HEK293 (cell line): ENCODE measurements at regions not wholly inside any gene's neighbourhood (a gene's known extent, or its start where the extent isn't known, plus 50 kb on each side); places are given as distances from the start of the nearest gene placed in this dataset.
"Not testable (repeated sequence)": the region's sequence is repeated elsewhere in the genome, so short reads cannot be mapped to it uniquely, and the experiment has no call there.

Experiments
- CTCF ChIA-PET: fragments of 350-600 bp; formaldehyde crosslinking; extraction: SDS; loops from one replicate; lab custom pipeline; 2021; ENCODE audit warnings: antibody characterized with exemption; lab: Yijun Ruan, JAX
- POLR2A ChIA-PET: fragments of 300-600 bp; formaldehyde crosslinking; extraction: SDS; loops from one replicate; lab custom pipeline; 2020; ENCODE audit warnings: antibody characterized with exemption, inconsistent platforms; lab: Yijun Ruan, JAX
- H3K27ac ChIP-seq: fragments of 200-500 bp; sonication (Bioruptor generic); 2 replicates; pipeline ENCODE4 v1.5.1; 2014; ENCODE audit warnings: low read depth, low read length, control low read depth, inconsistent platforms; ENCODE audit errors: extremely low read depth
- H3K36me3 ChIP-seq, 2 experiments: fragments of 200-500 bp in 1 of 2; sonication (Bioruptor generic) in 1 of 2; 1 replicate in 1 of 2; 2 replicates in 1 of 2; pipeline ENCODE4 v1.5.1; 2014 to 2017; ENCODE audit warnings: inconsistent platforms in 2 of 2, low read length in 2 of 2; ENCODE audit not compliant: control insufficient read depth in 2 of 2, insufficient read depth in 1 of 2
- H3K4me1 ChIP-seq: fragments of 200-500 bp; sonication (Bioruptor generic); 2 replicates; pipeline ENCODE4 v1.5.1; 2014; ENCODE audit warnings: mild to moderate bottlenecking, low read length, inconsistent platforms; ENCODE audit not compliant: control insufficient read depth, insufficient read depth
- H3K4me3 ChIP-seq: 2 replicates; pipeline ENCODE4 v1.5.1; 2011; ENCODE audit warnings: low read depth, mild to moderate bottlenecking, control low read depth, low read length, moderate library complexity
- H3K9me3 ChIP-seq: fragments of 200-500 bp; sonication (Bioruptor generic); 2 replicates; pipeline ENCODE4 v1.5.1; 2014; ENCODE audit warnings: low read depth, low read length, inconsistent platforms; ENCODE audit not compliant: control insufficient read depth, insufficient read depth
- GLIS1 ChIP-seq: fragments of 450-650 bp; formaldehyde crosslinking; IDR thresholded peaks from 2 replicates; pipeline ENCODE4 v1.5.1; 2016; ENCODE audit warnings: missing biosample characterization, missing genetic modification characterization
- GLIS2 ChIP-seq: fragments of 450-650 bp; formaldehyde crosslinking; IDR thresholded peaks from 2 replicates; pipeline ENCODE4 v1.5.1; 2016; ENCODE audit warnings: missing biosample characterization, missing genetic modification characterization
- WT1 ChIP-seq: fragments of 450-650 bp; formaldehyde crosslinking; IDR thresholded peaks from 2 replicates; pipeline ENCODE4 v1.5.1; 2016; ENCODE audit warnings: missing biosample characterization, missing genetic modification characterization
- ZBTB8A ChIP-seq: fragments of 450-650 bp; formaldehyde crosslinking; IDR thresholded peaks from 2 replicates; pipeline ENCODE4 v1.5.1; 2016; ENCODE audit warnings: missing biosample characterization, missing genetic modification characterization
- ZNF140 ChIP-seq: fragments of 450-650 bp; formaldehyde crosslinking; IDR thresholded peaks from 2 replicates; pipeline ENCODE4 v1.5.1; 2016; ENCODE audit warnings: missing biosample characterization, missing genetic modification characterization
- ZNF16 ChIP-seq: fragments of 450-650 bp; formaldehyde crosslinking; IDR thresholded peaks from 2 replicates; pipeline ENCODE4 v1.5.1; 2016; ENCODE audit warnings: low read depth, missing biosample characterization, missing genetic modification characterization
- ZNF274 ChIP-seq, 2 experiments: fragments of 200-500 bp in 1 of 2; fragments of 450-650 bp in 1 of 2; sonication (Bioruptor generic) in 1 of 2; formaldehyde crosslinking in 1 of 2; IDR thresholded peaks; 2 replicates each; pipeline versions ENCODE4 v1.5.1 to v1.6.1; 2014 to 2016; ENCODE audit warnings: borderline replicate concordance in 1 of 2, inconsistent platforms in 1 of 2, low read length in 1 of 2, missing biosample characterization in 1 of 2, missing genetic modification characterization in 1 of 2
- ZNF341 ChIP-seq: fragments of 450-650 bp; formaldehyde crosslinking; IDR thresholded peaks from 2 replicates; pipeline ENCODE4; 2016; ENCODE audit warnings: low read depth, missing biosample characterization, missing genetic modification characterization
- ZNF404 ChIP-seq: fragments of 450-650 bp; formaldehyde crosslinking; IDR thresholded peaks from 2 replicates; pipeline ENCODE4 v1.5.1; 2017; ENCODE audit warnings: missing biosample characterization, missing genetic modification characterization
- ZNF416 ChIP-seq: fragments of 450-650 bp; formaldehyde crosslinking; IDR thresholded peaks from 2 replicates; pipeline ENCODE4 v1.5.1; 2016; ENCODE audit warnings: missing biosample characterization, missing genetic modification characterization
- ZNF433 ChIP-seq: fragments of 450-650 bp; formaldehyde crosslinking; IDR thresholded peaks from 2 replicates; pipeline ENCODE4 v1.5.1; 2016; ENCODE audit warnings: missing biosample characterization, missing genetic modification characterization, low read depth
- ZNF473 ChIP-seq: fragments of 450-650 bp; formaldehyde crosslinking; IDR thresholded peaks from 2 replicates; pipeline ENCODE4 v1.5.1; 2017; ENCODE audit warnings: missing biosample characterization, missing genetic modification characterization
- ZNF626 ChIP-seq: fragments of 450-650 bp; sonication (Bioruptor Pico); formaldehyde crosslinking; IDR thresholded peaks from 2 replicates; pipeline ENCODE4 v1.5.1; 2018; ENCODE audit warnings: missing biosample characterization, missing genetic modification characterization, inconsistent platforms
- ZNF701 ChIP-seq: fragments of 450-650 bp; formaldehyde crosslinking; IDR thresholded peaks from 2 replicates; pipeline ENCODE4 v1.5.1; 2016; ENCODE audit warnings: missing biosample characterization, missing genetic modification characterization
- ZNF747 ChIP-seq: fragments of 450-650 bp; formaldehyde crosslinking; IDR thresholded peaks from 2 replicates; pipeline ENCODE4 v1.5.1; 2016; ENCODE audit warnings: missing biosample characterization, missing genetic modification characterization
- ZNF768 ChIP-seq: fragments of 450-650 bp; formaldehyde crosslinking; IDR thresholded peaks from 2 replicates; pipeline ENCODE4 v1.5.1; 2018; ENCODE audit warnings: missing biosample characterization, mild to moderate bottlenecking, missing genetic modification characterization
- ZNF792 ChIP-seq: fragments of 450-650 bp; formaldehyde crosslinking; IDR thresholded peaks from 2 replicates; pipeline ENCODE4 v1.5.1; 2016; ENCODE audit warnings: missing biosample characterization, missing genetic modification characterization
- TF ChIP-seq, protein P1 (sequence below): IDR thresholded peaks from 2 replicates; pipeline ENCODE4 v1.6.1; 2011; ENCODE audit warnings: mild to moderate bottlenecking, low read depth, low read length, borderline replicate concordance
- TF ChIP-seq, protein P2 (sequence below): fragments of 450-650 bp; formaldehyde crosslinking; IDR thresholded peaks from 2 replicates; pipeline ENCODE4 v1.5.1; 2016; ENCODE audit warnings: missing biosample characterization, missing genetic modification characterization
- TF ChIP-seq, protein P3 (sequence below): fragments of 450-650 bp; IDR thresholded peaks from 2 replicates; pipeline ENCODE4 v1.5.1; 2018; ENCODE audit warnings: missing biosample characterization, mild to moderate bottlenecking, missing genetic modification characterization

DNA sequence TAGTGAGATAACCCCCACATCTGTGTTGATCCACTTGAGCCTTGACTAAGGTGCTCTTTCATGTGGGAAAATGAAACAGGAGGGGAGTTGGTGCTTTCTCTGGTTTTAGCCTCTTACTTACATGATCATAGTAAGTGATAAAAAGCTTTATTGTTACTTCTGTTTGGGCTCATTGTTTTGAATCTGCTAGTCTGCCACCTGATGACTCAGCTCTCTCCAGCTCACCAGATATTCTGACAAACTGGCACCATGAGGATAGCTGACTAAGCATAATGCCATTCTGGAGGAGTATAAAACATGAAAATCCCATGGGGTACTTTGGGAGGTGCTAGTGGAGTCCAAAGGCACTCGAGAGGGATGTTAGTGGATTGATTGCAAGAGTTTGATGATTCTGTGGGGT lies 824.0 kb downstream of the RAPGEF2 start:
- no peaks in the 10 kb centered on the region for H3K4me1 ChIP-seq
- H3K27ac ChIP-seq, result no peak overlapping the region
- no peak overlapping the region for H3K4me3 ChIP-seq
- ChIA-PET CTCF (no interaction called here), POLR2A (no interaction called here)
- TF ChIP-seq ZBTB8A (tag by site-specific recombination), result no peak
- no peak for TF ChIP-seq ZNF404
- no peak for TF ChIP-seq ZNF140 (tag by site-specific recombination)
- TF ChIP-seq ZNF768 (tag by site-specific recombination), result no peak
- no peak for TF ChIP-seq ZNF274 (IDR thresholded peaks at IDR 0.05; ENCODE audit: low read length)
- TF ChIP-seq ZNF274 (tag by site-specific recombination; IDR thresholded peaks at IDR 0.05; ENCODE audit: borderline replicate concordance), result no peak
- no peak for TF ChIP-seq ZNF701
- TF ChIP-seq ZNF473 (tag by site-specific recombination), result no peak
- TF ChIP-seq WT1 (tag by site-specific recombination), result no peak
- TF ChIP-seq, protein P1, sequence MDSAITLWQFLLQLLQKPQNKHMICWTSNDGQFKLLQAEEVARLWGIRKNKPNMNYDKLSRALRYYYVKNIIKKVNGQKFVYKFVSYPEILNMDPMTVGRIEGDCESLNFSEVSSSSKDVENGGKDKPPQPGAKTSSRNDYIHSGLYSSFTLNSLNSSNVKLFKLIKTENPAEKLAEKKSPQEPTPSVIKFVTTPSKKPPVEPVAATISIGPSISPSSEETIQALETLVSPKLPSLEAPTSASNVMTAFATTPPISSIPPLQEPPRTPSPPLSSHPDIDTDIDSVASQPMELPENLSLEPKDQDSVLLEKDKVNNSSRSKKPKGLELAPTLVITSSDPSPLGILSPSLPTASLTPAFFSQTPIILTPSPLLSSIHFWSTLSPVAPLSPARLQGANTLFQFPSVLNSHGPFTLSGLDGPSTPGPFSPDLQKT, result no peak
- no peak for TF ChIP-seq ZNF626 (tag by site-specific recombination)
- TF ChIP-seq, protein P2, sequence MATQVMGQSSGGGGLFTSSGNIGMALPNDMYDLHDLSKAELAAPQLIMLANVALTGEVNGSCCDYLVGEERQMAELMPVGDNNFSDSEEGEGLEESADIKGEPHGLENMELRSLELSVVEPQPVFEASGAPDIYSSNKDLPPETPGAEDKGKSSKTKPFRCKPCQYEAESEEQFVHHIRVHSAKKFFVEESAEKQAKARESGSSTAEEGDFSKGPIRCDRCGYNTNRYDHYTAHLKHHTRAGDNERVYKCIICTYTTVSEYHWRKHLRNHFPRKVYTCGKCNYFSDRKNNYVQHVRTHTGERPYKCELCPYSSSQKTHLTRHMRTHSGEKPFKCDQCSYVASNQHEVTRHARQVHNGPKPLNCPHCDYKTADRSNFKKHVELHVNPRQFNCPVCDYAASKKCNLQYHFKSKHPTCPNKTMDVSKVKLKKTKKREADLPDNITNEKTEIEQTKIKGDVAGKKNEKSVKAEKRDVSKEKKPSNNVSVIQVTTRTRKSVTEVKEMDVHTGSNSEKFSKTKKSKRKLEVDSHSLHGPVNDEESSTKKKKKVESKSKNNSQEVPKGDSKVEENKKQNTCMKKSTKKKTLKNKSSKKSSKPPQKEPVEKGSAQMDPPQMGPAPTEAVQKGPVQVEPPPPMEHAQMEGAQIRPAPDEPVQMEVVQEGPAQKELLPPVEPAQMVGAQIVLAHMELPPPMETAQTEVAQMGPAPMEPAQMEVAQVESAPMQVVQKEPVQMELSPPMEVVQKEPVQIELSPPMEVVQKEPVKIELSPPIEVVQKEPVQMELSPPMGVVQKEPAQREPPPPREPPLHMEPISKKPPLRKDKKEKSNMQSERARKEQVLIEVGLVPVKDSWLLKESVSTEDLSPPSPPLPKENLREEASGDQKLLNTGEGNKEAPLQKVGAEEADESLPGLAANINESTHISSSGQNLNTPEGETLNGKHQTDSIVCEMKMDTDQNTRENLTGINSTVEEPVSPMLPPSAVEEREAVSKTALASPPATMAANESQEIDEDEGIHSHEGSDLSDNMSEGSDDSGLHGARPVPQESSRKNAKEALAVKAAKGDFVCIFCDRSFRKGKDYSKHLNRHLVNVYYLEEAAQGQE (tag by site-specific recombination), result no peak
- no peak for TF ChIP-seq ZNF416 (tag by site-specific recombination)
- TF ChIP-seq ZNF792, result no peak
- no peak for TF ChIP-seq ZNF341 (tag by site-specific recombination)
- no peak for TF ChIP-seq GLIS1
- no peak for TF ChIP-seq ZNF747
- no peaks in the 10 kb centered on the region for H3K9me3 ChIP-seq
- no peaks in the 10 kb centered on the region for H3K36me3 ChIP-seq

DNA sequence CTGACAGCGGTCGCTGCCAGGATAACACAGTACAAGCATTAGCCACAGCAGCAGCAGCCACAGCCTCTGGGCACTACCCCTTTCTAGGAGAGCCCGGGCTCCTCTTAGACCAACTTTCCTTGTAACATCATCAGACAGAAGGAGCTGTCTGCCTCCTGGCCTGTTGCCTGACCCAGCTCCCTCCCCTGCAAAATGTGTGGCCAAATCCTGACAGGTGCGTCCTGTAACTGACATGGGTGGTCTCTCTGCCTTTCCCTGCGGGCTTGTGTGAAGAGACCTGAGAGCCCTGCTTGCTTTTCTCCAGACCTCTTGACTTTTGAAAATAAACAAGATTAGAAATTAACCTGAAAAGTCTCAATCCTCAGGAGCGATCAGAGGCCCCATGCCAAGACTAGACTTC lies 824.9 kb downstream of the RAPGEF2 start:
- no peaks in the 10 kb centered on the region for H3K4me1 ChIP-seq
- H3K36me3 ChIP-seq, result no peaks in the 10 kb centered on the region
- POLR2A ChIA-PET, result no interaction called here
- no peak overlapping the region for H3K4me3 ChIP-seq
- CTCF ChIA-PET, result no interaction called here
- H3K9me3 ChIP-seq, result no peaks in the 10 kb centered on the region
- H3K27ac ChIP-seq, result no peak overlapping the region
- TF ChIP-seq, protein P3, sequence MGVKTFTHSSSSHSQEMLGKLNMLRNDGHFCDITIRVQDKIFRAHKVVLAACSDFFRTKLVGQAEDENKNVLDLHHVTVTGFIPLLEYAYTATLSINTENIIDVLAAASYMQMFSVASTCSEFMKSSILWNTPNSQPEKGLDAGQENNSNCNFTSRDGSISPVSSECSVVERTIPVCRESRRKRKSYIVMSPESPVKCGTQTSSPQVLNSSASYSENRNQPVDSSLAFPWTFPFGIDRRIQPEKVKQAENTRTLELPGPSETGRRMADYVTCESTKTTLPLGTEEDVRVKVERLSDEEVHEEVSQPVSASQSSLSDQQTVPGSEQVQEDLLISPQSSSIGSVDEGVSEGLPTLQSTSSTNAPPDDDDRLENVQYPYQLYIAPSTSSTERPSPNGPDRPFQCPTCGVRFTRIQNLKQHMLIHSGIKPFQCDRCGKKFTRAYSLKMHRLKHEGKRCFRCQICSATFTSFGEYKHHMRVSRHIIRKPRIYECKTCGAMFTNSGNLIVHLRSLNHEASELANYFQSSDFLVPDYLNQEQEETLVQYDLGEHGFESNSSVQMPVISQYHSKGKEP, result no peak
- TF ChIP-seq GLIS2 (tag by site-specific recombination) (no peak), ZNF16 (tag by site-specific recombination) (no peak), ZNF433 (tag by site-specific recombination) (no peak)

DNA sequence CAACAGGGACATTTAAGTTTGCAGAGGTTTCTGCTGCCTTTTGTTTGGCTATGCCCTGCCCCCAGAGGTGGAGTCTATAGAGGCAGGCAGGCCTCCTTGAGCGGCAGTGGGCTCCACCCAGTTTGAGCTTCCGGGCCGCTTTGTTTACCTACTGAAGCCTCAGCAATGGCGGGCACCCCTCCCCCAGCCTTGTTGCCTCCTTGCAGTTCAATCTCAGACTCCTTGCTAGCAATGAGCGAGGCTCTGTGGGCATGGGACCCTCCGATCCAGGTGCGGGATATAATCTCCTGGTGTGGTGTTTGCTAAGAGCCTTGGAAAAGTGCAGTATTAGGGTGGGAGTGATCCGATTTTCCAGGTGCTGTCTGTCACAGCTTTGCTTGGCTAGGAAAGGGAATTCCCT lies 831.7 kb downstream of the RAPGEF2 start:
- CTCF ChIA-PET, H3K4me1 ChIP-seq, H3K27ac ChIP-seq, POLR2A ChIA-PET, H3K4me3 ChIP-seq, H3K36me3 ChIP-seq, H3K9me3 ChIP-seq: not testable (repeated sequence)
